SK-N-SH treated with all-trans-retinoic acid at 6 μM for 48 hours (cell line): ENCODE measurements at regions not wholly inside any gene's neighbourhood (a gene's known extent, or its start where the extent isn't known, plus 50 kb on each side); places are given as distances from the start of the nearest gene placed in this dataset.

Experiments
- ATAC-seq: fragments of 200-7000 bp; cut with Tn5 transposase; 3 replicates; pipeline ENCODE4 v1.9.1; 2020; ENCODE audit warnings: mild to moderate bottlenecking, moderate library complexity
- BACH2 ChIP-seq: fragments of 250-450 bp; sonication (Bioruptor Pico); IDR thresholded peaks from 2 replicates; pipeline ENCODE4 v1.9.0; 2021; ENCODE audit warnings: mild to moderate bottlenecking, borderline replicate concordance
- CSDC2 ChIP-seq: fragments of 250-450 bp; sonication (Bioruptor Pico); IDR thresholded peaks from 2 replicates; pipeline ENCODE4 v1.5.0; 2020; ENCODE audit warnings: mild to moderate bottlenecking, moderate library complexity
- ESRRG ChIP-seq: fragments of 250-450 bp; sonication (Bioruptor Pico); IDR thresholded peaks from 2 replicates; pipeline ENCODE4 v1.6.1; 2021; ENCODE audit warnings: mild to moderate bottlenecking
- GLIS3 ChIP-seq: fragments of 250-450 bp; sonication (Bioruptor Pico); IDR thresholded peaks from 2 replicates; pipeline ENCODE4 v1.5.0; 2020; ENCODE audit warnings: mild to moderate bottlenecking, moderate library complexity
- ISL1 ChIP-seq: fragments of 250-450 bp; sonication (Bioruptor Pico); IDR thresholded peaks from 2 replicates; pipeline ENCODE4 v2.1.2; 2022; ENCODE audit warnings: mild to moderate bottlenecking, moderate library complexity
- OSR1 ChIP-seq: fragments of 250-450 bp; sonication (Bioruptor Pico); IDR thresholded peaks from 2 replicates; pipeline ENCODE4 v1.8.0; 2022; ENCODE audit warnings: moderate library complexity, mild to moderate bottlenecking, inconsistent platforms
- PATZ1 ChIP-seq: fragments of 250-450 bp; sonication (Bioruptor Pico); IDR thresholded peaks from 2 replicates; pipeline ENCODE4 v1.8.0; 2020; ENCODE audit warnings: mild to moderate bottlenecking, moderate library complexity, borderline replicate concordance
- PPARA ChIP-seq: fragments of 250-450 bp; sonication (Bioruptor Pico); IDR thresholded peaks from 2 replicates; pipeline ENCODE4 v1.5.0; 2020; ENCODE audit warnings: mild to moderate bottlenecking, borderline replicate concordance
- RARB ChIP-seq: fragments of 250-450 bp; sonication (Bioruptor Pico); IDR thresholded peaks from 2 replicates; pipeline ENCODE4 v1.8.0; 2021; ENCODE audit warnings: mild to moderate bottlenecking, moderate library complexity
- SNAI2 ChIP-seq: fragments of 250-450 bp; sonication (Bioruptor Pico); IDR thresholded peaks from 2 replicates; pipeline ENCODE4 v1.5.0; 2020; ENCODE audit warnings: mild to moderate bottlenecking, moderate library complexity
- TCF4 ChIP-seq: fragments of 250-450 bp; sonication (Bioruptor Pico); IDR thresholded peaks from 2 replicates; pipeline ENCODE4 v1.8.0; 2021; ENCODE audit warnings: mild to moderate bottlenecking, moderate library complexity, borderline replicate concordance
- TOX ChIP-seq: fragments of 250-450 bp; sonication (Bioruptor Pico); IDR thresholded peaks from 2 replicates; pipeline ENCODE4 v1.8.0; 2021; ENCODE audit warnings: mild to moderate bottlenecking, moderate library complexity, borderline replicate concordance
- ZFP3 ChIP-seq: fragments of 250-450 bp; sonication (Bioruptor Pico); IDR thresholded peaks from 2 replicates; pipeline ENCODE4 v1.5.0; 2020; ENCODE audit warnings: mild to moderate bottlenecking, moderate library complexity
- ZFP30 ChIP-seq: fragments of 450-650 bp; formaldehyde crosslinking; IDR thresholded peaks from 2 replicates; pipeline ENCODE4 v1.5.0; 2022; ENCODE audit warnings: mild to moderate bottlenecking, moderate library complexity
- ZNF565 ChIP-seq: fragments of 450-650 bp; formaldehyde crosslinking; conservative IDR thresholded peaks from 2 replicates; pipeline ENCODE4 v1.5.0; 2020; ENCODE audit warnings: low read depth, mild to moderate bottlenecking, moderate library complexity
- ZNF70 ChIP-seq: fragments of 450-650 bp; formaldehyde crosslinking; IDR thresholded peaks from 2 replicates; pipeline ENCODE4 v1.5.0; 2020; ENCODE audit warnings: mild to moderate bottlenecking, moderate library complexity
- ZNF8 ChIP-seq: fragments of 450-650 bp; formaldehyde crosslinking; IDR thresholded peaks from 2 replicates; pipeline ENCODE4 v1.5.0; 2020; ENCODE audit warnings: mild to moderate bottlenecking, moderate library complexity
- TF ChIP-seq, protein P1 (sequence below): fragments of 250-450 bp; sonication (Bioruptor Pico); IDR thresholded peaks from 2 replicates; pipeline ENCODE4 v1.5.0; 2020; ENCODE audit warnings: mild to moderate bottlenecking, moderate library complexity
- TF ChIP-seq, protein P2 (sequence below): fragments of 250-450 bp; sonication (Bioruptor Pico); IDR thresholded peaks from 2 replicates; pipeline ENCODE4 v1.5.1; 2020; ENCODE audit warnings: low read depth, mild to moderate bottlenecking, moderate library complexity
- TF ChIP-seq, protein P3 (sequence below): fragments of 250-450 bp; sonication (Bioruptor Pico); IDR thresholded peaks from 2 replicates; pipeline ENCODE4 v1.5.1; 2021; ENCODE audit warnings: mild to moderate bottlenecking, moderate library complexity

- ATAC-seq: no peak
- TF ChIP-seq TOX (CRISPR knock-in tag) (no peak), CSDC2 (CRISPR knock-in tag) (no peak), ESRRG (CRISPR knock-in tag) (no peak), ZNF565 (CRISPR knock-in tag) (no peak), ZFP3 (no peak), RARB (no peak), ZFP30 (CRISPR knock-in tag) (no peak), BACH2 (CRISPR knock-in tag) (no peak), ZNF8 (CRISPR knock-in tag) (no peak), PATZ1 (CRISPR knock-in tag) (no peak), TCF4 (CRISPR knock-in tag) (no peak)
- TF ChIP-seq, all 23 proteins: peak for 0
Observed at GRCh38 chrX:25527596-25527995, 511.8 kb upstream of the ARX start.

- ATAC-seq: no peak
- no peak for TF ChIP-seq BACH2 (CRISPR knock-in tag)
- no peak for TF ChIP-seq CSDC2 (CRISPR knock-in tag)
- TF ChIP-seq ESRRG (CRISPR knock-in tag): no peak
- TF ChIP-seq ISL1 (CRISPR knock-in tag): no peak
- no peak for TF ChIP-seq ZFP30 (CRISPR knock-in tag)
- no peak for TF ChIP-seq PPARA (CRISPR knock-in tag)
- TF ChIP-seq, protein P1, sequence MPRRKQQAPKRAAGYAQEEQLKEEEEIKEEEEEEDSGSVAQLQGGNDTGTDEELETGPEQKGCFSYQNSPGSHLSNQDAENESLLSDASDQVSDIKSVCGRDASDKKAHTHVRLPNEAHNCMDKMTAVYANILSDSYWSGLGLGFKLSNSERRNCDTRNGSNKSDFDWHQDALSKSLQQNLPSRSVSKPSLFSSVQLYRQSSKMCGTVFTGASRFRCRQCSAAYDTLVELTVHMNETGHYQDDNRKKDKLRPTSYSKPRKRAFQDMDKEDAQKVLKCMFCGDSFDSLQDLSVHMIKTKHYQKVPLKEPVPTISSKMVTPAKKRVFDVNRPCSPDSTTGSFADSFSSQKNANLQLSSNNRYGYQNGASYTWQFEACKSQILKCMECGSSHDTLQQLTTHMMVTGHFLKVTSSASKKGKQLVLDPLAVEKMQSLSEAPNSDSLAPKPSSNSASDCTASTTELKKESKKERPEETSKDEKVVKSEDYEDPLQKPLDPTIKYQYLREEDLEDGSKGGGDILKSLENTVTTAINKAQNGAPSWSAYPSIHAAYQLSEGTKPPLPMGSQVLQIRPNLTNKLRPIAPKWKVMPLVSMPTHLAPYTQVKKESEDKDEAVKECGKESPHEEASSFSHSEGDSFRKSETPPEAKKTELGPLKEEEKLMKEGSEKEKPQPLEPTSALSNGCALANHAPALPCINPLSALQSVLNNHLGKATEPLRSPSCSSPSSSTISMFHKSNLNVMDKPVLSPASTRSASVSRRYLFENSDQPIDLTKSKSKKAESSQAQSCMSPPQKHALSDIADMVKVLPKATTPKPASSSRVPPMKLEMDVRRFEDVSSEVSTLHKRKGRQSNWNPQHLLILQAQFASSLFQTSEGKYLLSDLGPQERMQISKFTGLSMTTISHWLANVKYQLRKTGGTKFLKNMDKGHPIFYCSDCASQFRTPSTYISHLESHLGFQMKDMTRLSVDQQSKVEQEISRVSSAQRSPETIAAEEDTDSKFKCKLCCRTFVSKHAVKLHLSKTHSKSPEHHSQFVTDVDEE (CRISPR knock-in tag): no peak
- TF ChIP-seq, protein P2, sequence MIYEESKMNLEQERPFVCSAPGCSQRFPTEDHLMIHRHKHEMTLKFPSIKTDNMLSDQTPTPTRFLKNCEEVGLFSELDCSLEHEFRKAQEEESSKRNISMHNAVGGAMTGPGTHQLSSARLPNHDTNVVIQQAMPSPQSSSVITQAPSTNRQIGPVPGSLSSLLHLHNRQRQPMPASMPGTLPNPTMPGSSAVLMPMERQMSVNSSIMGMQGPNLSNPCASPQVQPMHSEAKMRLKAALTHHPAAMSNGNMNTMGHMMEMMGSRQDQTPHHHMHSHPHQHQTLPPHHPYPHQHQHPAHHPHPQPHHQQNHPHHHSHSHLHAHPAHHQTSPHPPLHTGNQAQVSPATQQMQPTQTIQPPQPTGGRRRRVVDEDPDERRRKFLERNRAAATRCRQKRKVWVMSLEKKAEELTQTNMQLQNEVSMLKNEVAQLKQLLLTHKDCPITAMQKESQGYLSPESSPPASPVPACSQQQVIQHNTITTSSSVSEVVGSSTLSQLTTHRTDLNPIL (CRISPR knock-in tag): no peak
- no peak for TF ChIP-seq OSR1 (CRISPR knock-in tag)
- TF ChIP-seq ZFP3: no peak
- TF ChIP-seq ZNF565 (CRISPR knock-in tag): no peak
- TF ChIP-seq ZNF8 (CRISPR knock-in tag): no peak
- no peak for TF ChIP-seq SNAI2 (CRISPR knock-in tag)
- no peak for TF ChIP-seq GLIS3 (CRISPR knock-in tag)
- no peak for TF ChIP-seq TCF4 (CRISPR knock-in tag)
- no peak for TF ChIP-seq PATZ1 (CRISPR knock-in tag)
- TF ChIP-seq ZNF70 (CRISPR knock-in tag): no peak
- TF ChIP-seq, protein P3, sequence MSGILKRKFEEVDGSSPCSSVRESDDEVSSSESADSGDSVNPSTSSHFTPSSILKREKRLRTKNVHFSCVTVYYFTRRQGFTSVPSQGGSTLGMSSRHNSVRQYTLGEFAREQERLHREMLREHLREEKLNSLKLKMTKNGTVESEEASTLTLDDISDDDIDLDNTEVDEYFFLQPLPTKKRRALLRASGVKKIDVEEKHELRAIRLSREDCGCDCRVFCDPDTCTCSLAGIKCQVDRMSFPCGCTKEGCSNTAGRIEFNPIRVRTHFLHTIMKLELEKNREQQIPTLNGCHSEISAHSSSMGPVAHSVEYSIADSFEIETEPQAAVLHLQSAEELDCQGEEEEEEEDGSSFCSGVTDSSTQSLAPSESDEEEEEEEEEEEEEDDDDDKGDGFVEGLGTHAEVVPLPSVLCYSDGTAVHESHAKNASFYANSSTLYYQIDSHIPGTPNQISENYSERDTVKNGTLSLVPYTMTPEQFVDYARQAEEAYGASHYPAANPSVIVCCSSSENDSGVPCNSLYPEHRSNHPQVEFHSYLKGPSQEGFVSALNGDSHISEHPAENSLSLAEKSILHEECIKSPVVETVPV (CRISPR knock-in tag): no peak
Observed at GRCh38 chrX:25531096-25531495, 515.3 kb upstream of the ARX start.

DNA sequence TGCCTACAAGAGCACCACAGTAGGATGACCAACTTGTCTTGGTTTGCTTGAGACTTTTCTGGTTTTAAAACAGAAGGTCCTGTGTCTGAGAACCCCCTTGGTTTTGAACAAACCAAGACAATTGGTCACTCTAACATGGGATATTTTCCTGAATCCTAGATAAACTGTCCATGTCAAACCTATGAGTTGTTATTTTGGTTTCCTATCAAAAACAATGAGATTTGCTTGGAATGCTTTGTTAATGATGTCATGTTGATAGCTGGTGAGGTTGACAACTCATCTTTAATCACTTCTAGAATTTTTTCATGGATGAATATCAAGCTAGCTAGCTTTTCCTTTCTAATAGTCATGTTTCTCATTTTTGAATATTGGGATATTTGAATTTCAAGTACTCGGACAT lies 518.3 kb upstream of the ARX start:
- TF ChIP-seq ZNF565 (CRISPR knock-in tag): no peak
- no peak for TF ChIP-seq ESRRG (CRISPR knock-in tag)
- TF ChIP-seq TCF4 (CRISPR knock-in tag): no peak
- no peak for TF ChIP-seq CSDC2 (CRISPR knock-in tag)
- no peak for TF ChIP-seq SNAI2 (CRISPR knock-in tag)
- no peak for ATAC-seq
